ENCODE measurements at regions not wholly inside any gene's neighbourhood (a gene's known extent, or its start where the extent isn't known, plus 50 kb on each side); places are given as distances from the start of the nearest gene placed in this dataset.

DNA sequence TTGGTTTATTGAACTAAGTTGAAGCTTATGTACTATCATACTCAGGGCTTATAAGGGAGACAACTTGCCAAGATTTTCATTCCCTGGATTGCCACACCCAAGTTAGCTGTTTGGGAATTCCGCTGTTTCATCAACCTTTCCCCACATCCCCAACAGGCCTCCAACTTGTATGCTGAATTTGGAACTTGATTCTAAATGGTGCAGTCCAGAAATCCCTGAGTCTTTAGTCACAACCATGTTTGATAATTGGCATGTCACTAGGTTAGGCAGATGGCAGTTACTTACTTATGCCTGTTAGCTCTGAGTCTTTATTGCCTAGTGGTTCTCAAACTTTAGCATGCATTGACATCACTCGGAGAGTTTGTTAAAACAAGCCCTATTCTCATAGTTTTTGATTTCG is 135.4 kb upstream of the PRPS1L1 start:
- ChIA-PET CTCF (no interaction called here), POLR2A (no interaction called here), RAD21 (ENCODE audit: low non-redundant PET in 1 of 2, low total read pairs in 2 of 2, uncharacterized antibody in 2 of 2, unreplicated experiment in 2 of 2) (no interaction called here)
- no peak overlapping the region for H3K4me2 ChIP-seq (ENCODE audit: low read length)
- DNase-seq (ENCODE audit: low read depth, low spot score) (no peak), ATAC-seq (no peak)
- TF ChIP-seq CTCF (IDR thresholded peaks at IDR 0.05 in 2 of 3, conservative IDR thresholded peaks at IDR 0.05 in 1 of 3; ENCODE audit: borderline replicate concordance in 1 of 3, insufficient read depth in 1 of 3, low read depth in 2 of 3, low read length in 2 of 3) (no peak), MAX (IDR thresholded peaks at IDR 0.05) (no peak)
- no peak overlapping the region for H3K27ac ChIP-seq (ENCODE audit: low read depth, low read length)
- H2AFZ ChIP-seq (ENCODE audit: low read depth, low read length, poor library complexity, severe bottlenecking), result no peak overlapping the region
- no peaks in the 10 kb centered on the region for H4K20me1 ChIP-seq (ENCODE audit: insufficient read depth)
- H3K9ac ChIP-seq (ENCODE audit: low read length), result no peak overlapping the region
- no TSS peak for BruUV-seq (replicated peaks)
- no peaks in the 10 kb centered on the region for H3K27me3 ChIP-seq (ENCODE audit: insufficient read depth, low read length)
- no peaks in the 10 kb centered on the region for H3K9me2 ChIP-seq (ENCODE audit: insufficient read depth)
- H3K4me1 ChIP-seq (ENCODE audit: control insufficient read depth in 1 of 2, insufficient read depth in 2 of 2, low read length in 2 of 2), result no peaks in the 10 kb centered on the region
- H3K36me3 ChIP-seq (ENCODE audit: control insufficient read depth in 1 of 2, insufficient read depth in 2 of 2, low read length in 2 of 2), result no peaks in the 10 kb centered on the region
- no peaks in the 10 kb centered on the region for H3K79me2 ChIP-seq (ENCODE audit: insufficient read depth, low read length)
- H3K4me3 ChIP-seq (replicated peaks in 1 of 2; ENCODE audit: low read depth in 1 of 2, low read length in 2 of 2), result no peak overlapping the region
- no peaks in the 10 kb centered on the region for H3K9me3 ChIP-seq (ENCODE audit: control insufficient read depth in 1 of 2, insufficient read depth in 1 of 2, low read depth in 1 of 2, low read length in 2 of 2)
- intact Hi-C loops (cut with micrococcal nuclease), result no loop called here

DNA sequence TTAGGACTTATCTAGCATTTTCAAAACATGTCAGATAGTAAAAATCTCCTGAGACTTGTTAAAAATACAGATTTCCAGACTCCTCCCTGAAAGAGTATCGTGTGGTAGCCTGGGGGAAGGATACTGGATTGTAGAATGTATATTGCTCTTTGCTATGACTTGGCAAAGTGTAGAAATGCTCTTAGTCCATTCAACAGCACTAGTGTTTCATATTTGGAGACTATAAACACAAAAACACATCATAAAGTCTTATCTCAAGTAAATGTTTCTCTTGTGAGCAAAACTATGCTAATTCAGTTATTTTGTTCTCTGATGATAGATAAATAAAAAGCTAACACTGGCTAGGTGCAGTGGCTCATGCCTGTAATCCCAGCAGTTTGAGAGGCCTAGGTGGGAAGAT is 137.5 kb upstream of the PRPS1L1 start:
- ChIA-PET RAD21 (ENCODE audit: low non-redundant PET in 1 of 2, low total read pairs in 2 of 2, uncharacterized antibody in 2 of 2, unreplicated experiment in 2 of 2) (no interaction called here), POLR2A (no interaction called here), CTCF (no interaction called here)
- Histone ChIP-seq H3K36me3 (ENCODE audit: control insufficient read depth in 1 of 2, insufficient read depth in 2 of 2, low read length in 2 of 2) (no peaks in the 10 kb centered on the region), H3K4me2 (ENCODE audit: low read length) (no peak overlapping the region), H3K79me2 (ENCODE audit: insufficient read depth, low read length) (no peaks in the 10 kb centered on the region), H3K27ac (ENCODE audit: low read depth, low read length) (no peak overlapping the region), H3K9me3 (ENCODE audit: control insufficient read depth in 1 of 2, insufficient read depth in 1 of 2, low read depth in 1 of 2, low read length in 2 of 2) (no peaks in the 10 kb centered on the region), H4K20me1 (ENCODE audit: insufficient read depth) (no peaks in the 10 kb centered on the region), H3K9ac (ENCODE audit: low read length) (no peak overlapping the region), H2AFZ (ENCODE audit: low read depth, low read length, poor library complexity, severe bottlenecking) (no peak overlapping the region), H3K4me1 (ENCODE audit: control insufficient read depth in 1 of 2, insufficient read depth in 2 of 2, low read length in 2 of 2) (no peaks in the 10 kb centered on the region), H3K9me2 (ENCODE audit: insufficient read depth) (no peaks in the 10 kb centered on the region), H3K27me3 (ENCODE audit: insufficient read depth, low read length) (no peaks in the 10 kb centered on the region), H3K4me3 (replicated peaks in 1 of 2; ENCODE audit: low read depth in 1 of 2, low read length in 2 of 2) (no peak overlapping the region)
- intact Hi-C loops (cut with micrococcal nuclease), result no loop called here
- TF ChIP-seq EZH2 (IDR thresholded peaks at IDR 0.05) (no peak), SP1 (IDR thresholded peaks at IDR 0.05; ENCODE audit: low read depth) (no peak), RAD21 (IDR thresholded peaks at IDR 0.05; ENCODE audit: low read depth) (no peak), YY1 (IDR thresholded peaks at IDR 0.05; ENCODE audit: extremely low read depth, insufficient replicate concordance, low read depth, low read length) (no peak)
- ATAC-seq (no peak), DNase-seq (ENCODE audit: low read depth, low spot score) (no peak)
- BruUV-seq (replicated peaks), result no TSS peak
